ENCODE measurements at regions not wholly inside any gene's neighbourhood (a gene's known extent, or its start where the extent isn't known, plus 50 kb on each side); places are given as distances from the start of the nearest gene placed in this dataset.
A peak's percentile ranks its signal among the peaks of the same experiment; 100 is the strongest.
"Not testable (repeated sequence)": the region's sequence is repeated elsewhere in the genome, so short reads cannot be mapped to it uniquely, and the experiment has no call there.

DNA sequence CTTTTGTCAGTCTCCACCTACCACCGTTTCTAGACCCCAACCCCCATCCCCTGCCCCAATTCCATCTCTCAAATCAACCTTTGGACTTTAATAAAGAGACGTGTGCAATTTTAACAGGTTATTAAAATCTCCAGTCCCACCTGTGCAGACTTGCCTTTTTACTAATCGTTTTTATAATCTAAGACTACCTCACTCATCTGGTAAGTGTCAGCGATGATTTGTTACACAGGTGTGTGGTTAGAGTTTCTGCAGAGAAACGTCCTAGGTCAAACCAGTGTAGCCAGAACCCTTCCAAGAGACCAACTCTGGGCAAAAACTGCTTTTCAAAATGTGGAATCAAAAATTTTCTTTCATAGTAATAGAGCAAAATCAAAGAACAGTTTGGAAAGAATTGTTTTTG lies 60.4 kb upstream of the PELI2 start:
- no peak for DNase-seq

DNA sequence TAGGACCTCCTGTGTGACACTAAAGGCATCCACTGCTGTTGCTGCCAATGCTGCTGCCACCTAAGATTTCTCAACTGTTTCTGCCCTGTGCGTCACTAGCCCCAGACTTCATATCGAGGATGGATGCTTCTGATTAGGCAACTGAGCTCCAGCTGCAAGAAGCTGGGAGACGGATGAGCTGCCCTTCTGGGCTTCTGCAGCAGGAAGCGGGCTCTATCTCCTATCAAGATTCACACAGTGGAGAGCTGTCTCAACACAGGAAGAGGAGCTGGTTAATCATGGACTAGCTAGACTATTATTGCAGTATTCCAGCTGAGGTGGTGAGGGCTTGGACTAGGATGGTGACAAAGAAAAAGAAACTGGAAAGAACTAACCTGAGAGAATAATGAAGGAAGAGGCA lies 59.2 kb upstream of the PELI2 start:
- no peak for DNase-seq

DNA sequence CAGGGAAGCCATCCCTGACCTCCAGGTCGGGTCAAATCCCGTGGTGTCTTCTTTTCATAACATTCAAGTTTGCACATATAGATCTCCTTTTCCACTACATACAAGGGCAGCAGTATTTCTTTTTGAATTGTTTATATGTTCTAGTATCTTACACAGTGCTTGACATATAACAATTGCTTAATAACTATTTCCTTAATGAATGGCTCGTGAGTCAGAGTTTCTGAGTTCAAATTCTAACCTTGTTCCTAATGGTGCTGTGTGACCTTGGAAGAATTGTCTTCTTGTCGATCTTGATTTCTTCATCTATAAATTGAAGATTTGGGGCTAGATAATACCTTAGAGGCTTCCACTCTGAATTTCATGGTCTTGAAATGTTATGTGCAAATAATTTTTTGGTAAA lies 57.2 kb upstream of the PELI2 start:
- DNase-seq = no peak

DNA sequence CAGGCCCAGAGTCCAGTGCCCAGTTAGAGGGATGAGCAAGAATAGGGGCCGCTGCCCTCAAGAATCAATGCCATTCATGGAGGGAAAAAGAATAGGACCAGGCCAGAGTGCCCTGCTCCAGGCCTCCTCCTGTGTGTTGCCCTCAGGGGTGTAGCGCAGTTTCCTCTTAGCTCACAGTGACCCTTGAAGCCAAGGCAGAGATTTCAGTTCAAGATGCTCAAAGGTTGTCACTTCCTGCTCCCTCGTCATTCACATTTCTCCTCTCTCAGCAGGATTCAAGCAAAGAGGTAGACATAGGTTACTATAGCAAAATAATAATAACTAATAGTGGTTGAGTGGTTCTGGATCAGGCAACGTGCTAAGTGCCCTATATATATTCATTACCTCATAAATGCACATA lies 55.1 kb upstream of the PELI2 start:
- DNase-seq = no peak

DNA sequence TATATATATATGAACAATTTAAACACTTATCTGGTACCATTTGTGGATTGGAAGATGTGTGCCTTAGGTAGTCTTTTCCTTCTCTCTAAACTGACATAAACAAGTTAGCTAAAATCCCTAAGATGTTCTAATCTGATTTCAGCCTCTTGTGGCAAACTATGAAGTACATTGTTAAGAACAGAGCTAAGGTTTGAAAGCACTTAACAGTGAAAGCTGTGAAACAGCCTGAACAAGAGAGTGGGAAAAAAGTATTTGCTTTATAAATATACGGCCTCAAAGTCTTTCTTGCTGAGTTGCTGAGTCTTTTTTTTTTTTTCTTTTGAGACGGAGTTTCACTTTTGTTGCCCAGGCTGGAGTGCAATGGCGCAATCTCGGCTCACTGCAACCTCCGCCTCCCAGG lies 53.7 kb upstream of the PELI2 start:
- DNase-seq = no peak

DNA sequence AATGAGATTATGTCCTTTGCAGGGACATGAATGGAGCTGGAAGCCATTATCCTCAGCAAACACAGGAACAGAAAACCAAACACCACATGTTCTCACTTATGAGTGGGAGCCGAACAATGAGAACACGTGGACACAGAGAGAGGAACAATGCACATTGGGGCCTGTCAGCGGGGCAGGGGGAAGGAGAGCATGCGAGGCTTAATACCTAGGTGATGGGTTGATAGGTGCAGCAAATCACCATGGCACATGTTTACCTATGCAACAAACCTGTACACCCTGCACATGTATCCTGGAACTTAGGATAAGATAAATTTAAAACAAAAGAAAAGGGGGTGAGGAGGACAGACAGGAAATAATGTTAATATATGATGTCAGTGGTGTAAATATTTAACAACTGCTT lies 53.0 kb upstream of the PELI2 start:
- not testable (repeated sequence) for DNase-seq

DNA sequence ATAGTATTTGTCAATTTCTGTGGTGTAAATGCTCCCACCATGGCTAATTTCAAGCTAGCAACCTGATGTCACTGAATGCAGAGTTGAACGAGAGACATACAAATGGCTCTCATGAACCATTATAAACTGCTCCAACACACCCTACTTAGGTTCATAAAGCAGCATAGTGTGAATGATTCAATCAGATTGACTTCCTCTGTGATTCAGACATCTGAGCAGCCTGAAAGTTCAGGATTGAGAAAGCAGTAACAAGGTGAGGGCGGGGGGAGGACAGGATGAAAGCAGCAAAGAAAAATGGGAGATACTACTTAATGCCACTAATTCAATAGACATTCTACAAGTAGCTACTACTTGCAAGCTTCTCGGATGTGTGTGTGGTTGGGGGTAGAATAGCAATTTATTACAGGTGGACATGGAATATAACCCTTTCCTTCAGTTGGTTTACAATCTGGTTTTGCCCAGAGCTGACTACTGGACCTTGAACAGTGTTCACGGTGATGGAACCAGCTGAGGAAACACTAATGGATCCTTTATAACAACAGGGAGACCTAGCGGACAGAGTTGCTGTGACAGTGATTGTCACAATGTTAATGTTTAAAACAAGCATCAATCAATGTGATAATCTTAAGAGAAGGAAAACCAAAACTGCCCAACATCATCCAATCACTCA lies 52.5 kb upstream of the PELI2 start:
- DNase-seq = peak; percentile 3
